GM18526 (cell line): ENCODE measurements at regions not wholly inside any gene's neighbourhood (a gene's known extent, or its start where the extent isn't known, plus 50 kb on each side); places are given as distances from the start of the nearest gene placed in this dataset.

ENCODE experiments used
- POLR2A ChIP-seq: IDR thresholded peaks from 3 replicates; pipeline ENCODE4 v1.6.1; 2011; ENCODE audit not compliant: insufficient read length; ENCODE audit errors: extremely low read depth

- TF ChIP-seq POLR2A, result no peak
These were observed 1024.3 kb downstream of the BRD1 start for GRCh38 chr22:48803171-48803947.

GRCh38 chr22:48802576-48802975 lies 1025.1 kb downstream of the BRD1 start:
- TF ChIP-seq POLR2A, result no peak

- no peak for TF ChIP-seq POLR2A
These were observed 1026.6 kb downstream of the BRD1 start for GRCh38 chr22:48800886-48801607.

GRCh38 chr22:48800036-48800885 lies 1027.4 kb downstream of the BRD1 start:
- TF ChIP-seq POLR2A, result no peak

GRCh38 chr22:48799227-48799970 lies 1028.3 kb downstream of the BRD1 start:
- TF ChIP-seq POLR2A, result no peak

GRCh38 chr22:48798281-48799226 lies 1029.1 kb downstream of the BRD1 start:
- no peak for TF ChIP-seq POLR2A

GRCh38 chr22:48797731-48798130 lies 1029.9 kb downstream of the BRD1 start:
- no peak for TF ChIP-seq POLR2A

GRCh38 chr22:48796310-48797015 lies 1031.2 kb downstream of the BRD1 start:
- TF ChIP-seq POLR2A, result no peak

- TF ChIP-seq POLR2A, result no peak
These were observed 1032.0 kb downstream of the BRD1 start for GRCh38 chr22:48795664-48796063.

GRCh38 chr22:48794906-48795305 lies 1032.8 kb downstream of the BRD1 start:
- TF ChIP-seq POLR2A, result no peak

- TF ChIP-seq POLR2A, result no peak
These were observed 1033.7 kb downstream of the BRD1 start for GRCh38 chr22:48793949-48794348.

- TF ChIP-seq POLR2A, result no peak
These were observed 1041.0 kb downstream of the BRD1 start for GRCh38 chr22:48786679-48786996.
